ENCODE measurements at regions not wholly inside any gene's neighbourhood (a gene's known extent, or its start where the extent isn't known, plus 50 kb on each side); places are given as distances from the start of the nearest gene placed in this dataset.
"Not testable (repeated sequence)": the region's sequence is repeated elsewhere in the genome, so short reads cannot be mapped to it uniquely, and the experiment has no call there.

GRCh38 chr5:52132053-52132452, 655.7 kb upstream of the ITGA1 start:
- no peak for ATAC-seq (ENCODE audit: low read depth)
- Mint-ChIP-seq H3K4me1 (no peaks in the 10 kb centered on the region), H3K4me3 (no peak overlapping the region), H3K36me3 (ENCODE audit: low read depth) (no peaks in the 10 kb centered on the region), H3K27me3 (no peaks in the 10 kb centered on the region), H3K9me3 (peaks cover 2% of the 10 kb centered on the region), H3K27ac (no peak overlapping the region)
- ChIA-PET POLR2A (no interaction called here), CTCF (no interaction called here)
- no peak for DNase-seq
- TF ChIP-seq CTCF (IDR thresholded peaks at IDR 0.05) = no peak
- intact Hi-C loops (cut with micrococcal nuclease) = no loop called here

GRCh38 chr5:52134013-52134650, 653.6 kb upstream of the ITGA1 start:
- ChIA-PET CTCF (no interaction called here), POLR2A (no interaction called here)
- H3K36me3 Mint-ChIP-seq (ENCODE audit: low read depth) = no peaks in the 10 kb centered on the region
- no peak for DNase-seq
- intact Hi-C loops (cut with micrococcal nuclease) = no loop called here
- no peak for TF ChIP-seq CTCF (IDR thresholded peaks at IDR 0.05)
- ATAC-seq (ENCODE audit: low read depth) = no peak
- H3K4me3 Mint-ChIP-seq = no peak overlapping the region
- H3K9me3 Mint-ChIP-seq = peaks cover 2% of the 10 kb centered on the region
- H3K27ac Mint-ChIP-seq = no peak overlapping the region
- H3K27me3 Mint-ChIP-seq = no peaks in the 10 kb centered on the region
- no peaks in the 10 kb centered on the region for H3K4me1 Mint-ChIP-seq

- no peaks in the 10 kb centered on the region for H3K36me3 Mint-ChIP-seq (ENCODE audit: low read depth)
Measured at GRCh38 chr5:52139888-52140615, 647.7 kb upstream of the ITGA1 start.

GRCh38 chr5:52148679-52149078, 639.0 kb upstream of the ITGA1 start:
- intact Hi-C loops (cut with micrococcal nuclease) = no loop called here
- H3K4me1 Mint-ChIP-seq = no peaks in the 10 kb centered on the region
- CTCF ChIA-PET = no interaction called here
- POLR2A ChIA-PET = no interaction called here
- H3K27me3 Mint-ChIP-seq = no peaks in the 10 kb centered on the region
- no peak for TF ChIP-seq CTCF (IDR thresholded peaks at IDR 0.05)
- no peaks in the 10 kb centered on the region for H3K36me3 Mint-ChIP-seq (ENCODE audit: low read depth)
- ATAC-seq (ENCODE audit: low read depth) = no peak
- no peak overlapping the region for H3K27ac Mint-ChIP-seq
- no peak overlapping the region for H3K4me3 Mint-ChIP-seq
- no peak for DNase-seq
- peaks cover 3% of the 10 kb centered on the region for H3K9me3 Mint-ChIP-seq

More at GRCh38 chr5:52139888-52140615, 647.7 kb upstream of the ITGA1 start:
- Mint-ChIP-seq H3K27ac (no peak overlapping the region), H3K4me1 (no peaks in the 10 kb centered on the region), H3K4me3 (no peak overlapping the region), H3K9me3 (peaks cover 3% of the 10 kb centered on the region), H3K27me3 (no peaks in the 10 kb centered on the region)
- ATAC-seq (ENCODE audit: low read depth) (no peak), DNase-seq (no peak)
- intact Hi-C loops (cut with micrococcal nuclease) = no loop called here
- POLR2A ChIA-PET = no interaction called here
- no peak for TF ChIP-seq CTCF (IDR thresholded peaks at IDR 0.05)
- CTCF ChIA-PET = no interaction called here

GRCh38 chr5:52150501-52150900, 637.2 kb upstream of the ITGA1 start:
- Mint-ChIP-seq H3K9me3 (no peaks in the 10 kb centered on the region), H3K36me3 (ENCODE audit: low read depth) (no peaks in the 10 kb centered on the region)
- ATAC-seq (ENCODE audit: low read depth) = no peak

GRCh38 chr5:52156809-52157208, 630.9 kb upstream of the ITGA1 start:
- H3K4me1 Mint-ChIP-seq; H3K36me3 Mint-ChIP-seq (ENCODE audit: low read depth); intact Hi-C loops (cut with micrococcal nuclease); H3K4me3 Mint-ChIP-seq; DNase-seq; ATAC-seq (ENCODE audit: low read depth); H3K27me3 Mint-ChIP-seq; CTCF ChIA-PET; H3K9me3 Mint-ChIP-seq; POLR2A ChIA-PET; H3K27ac Mint-ChIP-seq: not testable (repeated sequence)

More at GRCh38 chr5:52150501-52150900, 637.2 kb upstream of the ITGA1 start:
- no peak for DNase-seq
- Mint-ChIP-seq H3K4me1 (no peaks in the 10 kb centered on the region), H3K27ac (no peak overlapping the region), H3K4me3 (no peak overlapping the region), H3K27me3 (no peaks in the 10 kb centered on the region)
- CTCF ChIA-PET = no interaction called here
- intact Hi-C loops (cut with micrococcal nuclease) = no loop called here
- no peak for TF ChIP-seq CTCF (IDR thresholded peaks at IDR 0.05)
- POLR2A ChIA-PET = no interaction called here

GRCh38 chr5:52165806-52166205, 621.9 kb upstream of the ITGA1 start:
- H3K9me3 Mint-ChIP-seq; intact Hi-C loops (cut with micrococcal nuclease); ATAC-seq (ENCODE audit: low read depth); H3K27me3 Mint-ChIP-seq; CTCF ChIA-PET; H3K36me3 Mint-ChIP-seq (ENCODE audit: low read depth); DNase-seq; H3K27ac Mint-ChIP-seq; H3K4me1 Mint-ChIP-seq; H3K4me3 Mint-ChIP-seq; POLR2A ChIA-PET: not testable (repeated sequence)
